ENCODE measurements at regions not wholly inside any gene's neighbourhood (a gene's known extent, or its start where the extent isn't known, plus 50 kb on each side); places are given as distances from the start of the nearest gene placed in this dataset.

DNA sequence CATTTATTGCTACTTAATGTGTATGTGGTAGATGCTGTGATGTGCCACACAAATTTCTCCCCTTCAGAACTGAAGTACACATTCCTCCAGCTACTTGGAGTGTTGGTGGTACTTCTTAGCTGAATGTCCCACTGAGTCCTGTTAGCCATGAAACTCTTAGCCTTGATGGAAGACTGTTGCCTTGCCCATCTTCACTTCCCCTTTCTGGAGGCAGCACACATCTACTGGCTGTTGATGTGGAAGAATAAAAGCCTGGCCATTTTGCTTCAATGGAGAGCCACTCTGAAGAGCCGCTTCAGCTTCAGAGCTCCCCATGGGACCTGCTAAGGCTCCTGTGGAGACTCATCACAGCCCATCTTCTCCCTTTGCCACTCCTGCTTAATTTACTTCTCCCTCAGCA lies 157.7 kb upstream of the PITX2 start:
- DNase-seq = no peak

GRCh38 chr4:110781944-110782343 lies 159.1 kb upstream of the PITX2 start:
- DNase-seq = no peak

DNA sequence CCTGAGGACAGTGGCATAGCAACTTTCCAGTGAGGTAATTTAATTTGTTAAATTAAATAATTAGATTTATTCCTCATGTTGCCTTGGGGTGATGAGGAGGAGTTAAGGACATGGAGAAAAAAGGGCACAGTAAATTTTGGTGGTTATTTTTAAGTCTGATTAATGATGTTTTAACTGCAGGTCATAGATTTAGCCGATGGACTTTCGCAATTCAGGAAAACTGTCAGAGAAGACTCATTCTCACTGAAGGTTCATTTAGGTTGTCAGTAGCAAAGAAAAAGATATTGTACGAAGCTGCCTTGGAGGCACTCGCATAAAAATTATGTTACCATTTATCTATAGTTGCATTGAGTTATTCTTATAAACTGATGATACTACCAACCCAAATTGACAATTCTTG lies 164.2 kb upstream of the PITX2 start:
- DNase-seq = no peak

DNA sequence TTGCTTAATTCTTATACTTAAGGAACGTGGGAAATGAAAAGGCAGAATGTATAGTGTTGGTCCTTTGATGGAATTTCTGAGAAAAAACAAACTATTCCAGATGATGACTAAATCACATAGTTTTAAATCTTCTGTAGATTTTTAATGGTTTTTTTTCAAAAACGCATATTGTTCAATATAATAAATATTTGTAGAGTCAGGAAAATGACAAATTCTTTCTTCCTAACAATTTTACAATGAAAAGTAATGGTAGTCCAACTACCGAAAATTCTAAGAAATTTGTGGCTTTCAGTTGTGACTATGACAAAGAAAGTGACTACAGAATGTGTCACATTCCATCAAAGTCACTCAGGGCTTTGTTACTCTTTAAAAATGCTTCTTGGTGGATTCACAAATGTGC lies 164.8 kb upstream of the PITX2 start:
- no peak for DNase-seq

DNA sequence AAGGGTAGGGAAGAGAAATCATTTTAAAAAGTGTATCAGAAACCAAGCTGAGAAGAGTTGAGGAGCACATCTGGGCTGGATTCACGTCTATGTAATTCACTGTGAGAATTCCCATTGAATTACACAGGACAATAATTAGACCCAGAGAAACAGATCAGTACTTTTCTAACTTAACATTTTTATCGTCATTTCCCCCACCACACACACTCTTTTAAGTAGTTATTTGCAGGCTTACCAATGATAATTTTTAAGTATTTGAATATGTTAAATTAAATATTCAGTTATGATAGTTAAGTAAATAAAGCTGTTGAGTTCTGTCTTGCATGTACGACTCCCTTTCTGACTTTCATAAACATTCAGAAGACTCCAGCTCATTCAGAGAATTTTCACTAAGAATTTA lies 165.4 kb upstream of the PITX2 start:
- DNase-seq = no peak

DNA sequence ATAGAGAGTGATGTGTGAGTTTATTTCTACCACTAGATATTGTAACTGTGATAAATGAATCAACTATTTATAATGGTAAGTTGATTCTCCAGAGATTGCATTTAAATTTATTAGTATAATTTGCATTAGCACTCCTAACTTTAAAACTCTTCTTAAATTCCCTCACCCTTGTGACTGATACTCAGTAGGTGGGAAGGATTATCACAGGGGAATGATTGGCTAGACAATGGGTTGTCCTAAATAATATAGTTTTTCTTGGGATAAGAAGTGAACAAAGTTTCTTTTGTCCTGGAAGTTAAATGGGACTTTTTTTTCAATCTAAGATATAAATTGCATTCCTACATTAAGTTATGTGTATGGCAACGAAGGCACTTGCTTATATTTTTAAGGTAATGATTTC lies 169.2 kb upstream of the PITX2 start:
- no peak for DNase-seq

DNA sequence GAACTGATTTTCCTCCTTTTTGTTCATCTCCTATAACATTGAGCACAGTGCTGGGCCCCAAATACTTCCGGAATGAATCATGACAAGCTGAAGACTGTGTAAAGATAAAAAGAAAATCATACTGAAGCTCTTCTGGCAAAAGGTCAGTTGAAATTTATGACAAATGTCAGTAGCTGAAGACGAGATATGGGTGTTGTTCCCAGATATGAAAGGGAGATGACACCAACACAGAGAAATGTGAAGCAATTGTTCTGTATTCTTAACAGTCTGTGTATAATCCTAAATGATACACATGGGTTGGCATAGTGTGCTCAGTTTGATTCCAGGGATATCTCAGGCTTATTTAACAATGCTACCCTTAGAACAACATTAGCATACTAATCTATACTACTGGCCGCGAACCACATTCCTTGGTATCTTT lies 170.5 kb upstream of the PITX2 start:
- no peak for DNase-seq

GRCh38 chr4:110793890-110794554 lies 171.1 kb upstream of the PITX2 start:
- DNase-seq = no peak

DNA sequence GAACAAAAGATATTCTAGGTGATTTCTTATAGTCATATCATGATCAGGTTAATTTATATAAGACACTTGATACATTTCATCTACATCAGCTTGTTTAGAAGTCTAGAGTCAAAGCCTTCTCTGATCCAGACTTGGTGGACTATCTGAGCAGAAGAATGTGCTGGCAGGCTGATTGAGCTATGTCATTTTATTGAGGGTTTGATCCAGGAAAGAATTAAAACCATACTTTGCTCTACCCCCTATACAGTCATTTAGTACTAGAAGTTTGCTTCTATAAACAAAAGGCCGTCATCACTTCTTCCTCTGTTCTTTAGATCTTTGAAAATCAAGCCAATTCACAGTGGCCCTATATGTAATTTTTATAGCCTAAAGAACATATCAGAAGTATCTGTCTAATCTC lies 173.1 kb upstream of the PITX2 start:
- no peak for DNase-seq

GRCh38 chr4:110797486-110797885 lies 174.6 kb upstream of the PITX2 start:
- DNase-seq = no peak

GRCh38 chr4:110798687-110799086 lies 175.8 kb upstream of the PITX2 start:
- DNase-seq = no peak

- DNase-seq = no peak
These were observed 176.3 kb upstream of the PITX2 start for GRCh38 chr4:110799211-110799610.

- DNase-seq = no peak
These were observed 178.7 kb upstream of the PITX2 start for GRCh38 chr4:110801591-110801990.

DNA sequence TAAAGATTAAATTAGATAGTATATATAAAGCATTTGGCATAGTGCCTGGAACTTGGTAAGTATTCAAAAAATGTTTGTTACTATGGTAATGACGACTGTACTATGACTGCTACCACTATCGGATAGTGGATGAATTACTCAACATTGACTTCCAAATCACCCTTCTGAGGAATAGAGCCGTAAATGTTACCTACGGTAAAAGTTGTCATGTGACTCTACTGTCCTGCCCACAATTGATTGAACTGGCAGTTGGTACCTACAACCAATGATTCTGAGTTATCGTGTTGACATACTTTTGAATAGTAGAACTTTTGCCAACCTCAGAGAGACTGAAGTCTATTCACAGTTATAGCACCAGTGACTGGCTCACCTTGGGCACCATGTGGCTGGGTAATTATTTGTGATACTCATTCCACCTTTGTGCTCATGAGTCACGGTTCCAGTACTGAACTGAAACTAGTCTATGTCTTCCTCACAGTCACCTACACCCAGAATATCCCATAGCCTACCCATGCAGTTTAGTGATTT lies 185.5 kb upstream of the PITX2 start:
- no peak for DNase-seq

DNA sequence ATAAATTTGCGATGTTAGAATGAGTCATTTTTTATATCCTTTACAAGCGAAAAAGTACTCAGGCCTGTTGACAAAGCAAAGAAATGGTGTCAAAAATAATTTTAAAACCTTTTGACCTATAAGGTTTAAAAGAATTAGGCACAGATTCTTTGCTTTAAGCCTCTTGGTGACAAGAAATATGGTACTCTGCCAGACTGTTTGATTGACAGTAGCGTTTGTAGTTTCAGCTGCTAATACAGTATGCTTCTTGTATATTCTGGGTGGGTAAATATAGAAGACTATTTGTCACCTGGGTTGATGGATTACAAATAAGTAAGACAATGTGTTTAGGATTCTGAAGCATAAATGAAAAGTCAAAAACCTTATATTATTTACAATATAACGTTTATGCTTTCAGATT lies 193.1 kb upstream of the PITX2 start:
- DNase-seq = no peak

DNA sequence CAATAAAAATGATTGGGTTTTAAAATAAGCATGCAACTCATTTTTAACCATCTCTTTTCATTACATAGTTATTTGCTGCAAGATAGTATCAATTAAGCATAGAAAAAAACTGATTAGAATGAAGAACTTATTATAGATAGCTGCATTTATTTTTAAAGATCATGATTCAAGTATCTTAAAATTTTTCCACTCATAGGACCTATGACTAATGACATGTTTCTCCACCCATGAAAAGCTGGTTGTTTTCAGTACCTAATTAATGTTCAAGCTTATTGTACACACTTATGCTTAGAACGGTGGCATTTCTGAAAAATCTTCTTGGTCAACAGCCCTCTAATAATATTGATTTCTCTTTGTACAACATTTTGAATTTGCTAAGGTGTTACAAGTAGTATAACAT lies 193.5 kb upstream of the PITX2 start:
- no peak for DNase-seq

GRCh38 chr4:110821186-110821585 lies 198.3 kb upstream of the PITX2 start:
- DNase-seq = no peak

DNA sequence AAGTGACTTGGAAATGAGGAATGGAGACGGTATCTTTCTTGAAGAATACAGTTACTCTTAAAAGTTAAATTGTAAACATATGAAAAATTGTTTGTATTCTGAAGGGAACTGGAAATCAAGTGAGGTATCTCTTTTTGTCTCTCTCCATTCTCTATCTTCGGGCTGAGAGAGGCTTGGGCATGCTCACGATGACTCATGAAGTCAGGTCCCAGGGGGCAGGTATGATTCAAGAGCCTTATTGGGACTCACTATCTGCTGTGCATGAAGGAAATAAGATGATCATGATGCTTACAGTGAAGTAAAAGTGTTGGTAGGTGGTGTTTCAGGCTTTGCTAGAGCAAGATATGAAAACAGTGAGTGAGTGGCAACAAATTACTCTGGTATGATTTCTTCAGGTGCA lies 200.4 kb upstream of the PITX2 start:
- no peak for DNase-seq

GRCh38 chr4:110824344-110824743 lies 201.5 kb upstream of the PITX2 start:
- DNase-seq = no peak

DNA sequence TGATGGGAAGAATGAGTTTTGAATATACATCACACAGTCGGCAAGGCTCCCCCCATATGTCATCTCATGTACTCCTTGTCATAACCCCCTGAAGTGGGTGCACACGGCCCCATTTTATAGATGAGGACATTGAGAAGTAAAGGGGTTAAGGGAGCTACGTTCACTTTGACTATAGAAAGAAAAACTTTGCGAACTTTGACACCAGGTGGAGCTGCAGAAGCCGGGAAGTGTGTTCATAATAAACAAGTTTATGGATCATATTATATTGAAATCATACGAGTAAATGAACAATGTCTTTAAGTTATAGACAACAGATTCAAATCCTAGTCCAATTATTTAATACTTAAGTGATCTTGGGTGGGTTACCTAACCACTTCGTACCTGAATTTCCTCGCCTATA lies 203.8 kb upstream of the PITX2 start:
- DNase-seq = no peak

- no peak for DNase-seq
These were observed 207.6 kb upstream of the PITX2 start for GRCh38 chr4:110830461-110830860.

- DNase-seq = no peak
These were observed 215.1 kb upstream of the PITX2 start for GRCh38 chr4:110837896-110838450.

DNA sequence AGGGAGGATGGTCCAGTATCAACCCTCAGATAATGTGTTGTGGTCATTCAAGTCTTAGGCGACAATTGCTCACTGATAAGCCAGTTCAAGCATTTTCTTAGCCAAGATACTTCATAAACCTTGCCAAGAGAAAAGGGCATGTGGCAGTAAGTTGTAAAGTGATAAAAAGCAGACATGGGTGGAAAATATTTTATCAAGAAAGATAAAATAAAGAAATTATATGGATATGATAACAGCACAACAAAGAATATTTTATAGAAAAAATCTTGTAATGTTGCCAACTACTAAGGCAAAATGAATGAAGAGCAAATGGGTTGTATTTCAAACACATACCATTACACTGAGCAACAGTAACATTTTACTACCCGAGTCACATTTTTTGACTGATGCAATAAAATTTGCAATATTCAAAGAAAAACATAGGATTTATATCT lies 217.4 kb upstream of the PITX2 start:
- DNase-seq = no peak

- no peak for DNase-seq
These were observed 225.9 kb upstream of the PITX2 start for GRCh38 chr4:110848787-110849186.

DNA sequence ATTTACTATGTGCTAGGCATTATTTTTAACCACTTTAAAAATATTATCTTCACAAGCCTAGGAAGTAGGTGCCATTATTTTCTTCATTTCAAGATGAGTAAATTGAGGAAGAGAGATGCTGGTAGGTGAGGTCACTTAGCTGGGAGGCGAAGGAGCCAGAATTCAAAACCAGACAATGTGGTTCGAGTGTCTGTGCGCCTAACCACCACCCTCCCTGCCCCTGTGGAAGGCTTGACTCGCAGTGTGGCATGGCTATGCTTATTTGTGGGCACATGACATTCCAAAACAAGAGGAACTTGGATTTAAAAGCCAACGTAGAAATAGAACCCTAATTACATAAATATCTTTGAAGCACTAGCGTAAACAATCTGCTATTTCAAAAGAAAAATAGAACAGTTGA lies 226.6 kb upstream of the PITX2 start:
- DNase-seq = no peak

Measured in inflammatory macrophage treated with lipopolysaccharide for 1 hour (primary cell).